Esophagus muscularis mucosa (tissue), 3 donors: ENCODE measurements at regions not wholly inside any gene's neighbourhood (a gene's known extent, or its start where the extent isn't known, plus 50 kb on each side); places are given as distances from the start of the nearest gene placed in this dataset.

Experiments used
- CTCF ChIP-seq, 3 experiments: fragments of 200-600 bp in 2 of 3; fragments of 450-650 bp in 1 of 3; sonication (generic) in 2 of 3; IDR thresholded peaks; one replicate each; pipeline ENCODE4 v1.5.1; 2017 to 2019; ENCODE audit warnings: antibody characterized with exemption in 3 of 3, mild to moderate bottlenecking in 2 of 3, moderate library complexity in 1 of 3
- POLR2A ChIP-seq: fragments of 450-650 bp; IDR thresholded peaks from one replicate; pipeline ENCODE4 v1.6.1; 2017; ENCODE audit warnings: antibody characterized with exemption, moderate library complexity, mild to moderate bottlenecking, low read depth
- POLR2AphosphoS5 ChIP-seq, 2 donors: sonication (generic); formaldehyde crosslinking; IDR thresholded peaks; one replicate each; pipeline ENCODE4 v1.6.1; 2017; ENCODE audit warnings: antibody characterized with exemption in 2 of 2

GRCh38 chr13:44643256-44643655 lies 67.1 kb upstream of the TSC22D1 start:
- TF ChIP-seq CTCF (IDR thresholded peaks at IDR 0.05): no peak
- no peak for TF ChIP-seq POLR2A
- TF ChIP-seq POLR2AphosphoS5 (IDR thresholded peaks at IDR 0.05): no peak
